LNCaP clone FGC (cell line): ENCODE measurements at regions not wholly inside any gene's neighbourhood (a gene's known extent, or its start where the extent isn't known, plus 50 kb on each side); places are given as distances from the start of the nearest gene placed in this dataset.

ENCODE experiments used
- DNase-seq: peaks from one replicate; pipeline ENCODE4 v3.0.0-alpha.2; 2011; ENCODE audit warnings: low read depth
- H3K4me3 ChIP-seq: 2 replicates; pipeline ENCODE4 v1.5.1; 2011; ENCODE audit warnings: mild to moderate bottlenecking, low read depth, low read length, control low read depth
- TF ChIP-seq, protein P1 (sequence below): IDR thresholded peaks from 2 replicates; pipeline ENCODE4 v1.5.1; 2012; ENCODE audit warnings: mild to moderate bottlenecking; ENCODE audit not compliant: control insufficient read depth, insufficient read depth; ENCODE audit errors: extremely low read depth

DNA sequence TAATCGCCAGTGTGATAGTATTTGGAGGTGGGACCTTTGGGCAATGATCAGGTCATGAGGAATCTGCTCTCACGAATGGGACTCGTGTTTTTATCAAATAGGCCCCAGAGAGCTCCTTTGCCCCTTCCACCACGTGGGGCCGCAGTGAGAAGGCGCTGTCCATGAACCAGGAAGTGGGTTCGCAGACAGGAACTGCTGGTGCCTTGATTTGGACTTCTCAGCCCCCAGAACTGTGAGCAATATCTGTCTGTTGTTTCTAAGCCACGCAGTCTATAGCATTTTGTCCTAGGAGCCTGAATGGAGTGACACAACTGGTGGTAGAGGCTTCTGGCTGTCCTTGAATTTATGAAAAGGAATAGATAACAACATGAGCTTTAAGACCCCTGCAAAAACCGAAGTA, 111.2 kb upstream of the HDAC4 start:
- TF ChIP-seq, protein P1, sequence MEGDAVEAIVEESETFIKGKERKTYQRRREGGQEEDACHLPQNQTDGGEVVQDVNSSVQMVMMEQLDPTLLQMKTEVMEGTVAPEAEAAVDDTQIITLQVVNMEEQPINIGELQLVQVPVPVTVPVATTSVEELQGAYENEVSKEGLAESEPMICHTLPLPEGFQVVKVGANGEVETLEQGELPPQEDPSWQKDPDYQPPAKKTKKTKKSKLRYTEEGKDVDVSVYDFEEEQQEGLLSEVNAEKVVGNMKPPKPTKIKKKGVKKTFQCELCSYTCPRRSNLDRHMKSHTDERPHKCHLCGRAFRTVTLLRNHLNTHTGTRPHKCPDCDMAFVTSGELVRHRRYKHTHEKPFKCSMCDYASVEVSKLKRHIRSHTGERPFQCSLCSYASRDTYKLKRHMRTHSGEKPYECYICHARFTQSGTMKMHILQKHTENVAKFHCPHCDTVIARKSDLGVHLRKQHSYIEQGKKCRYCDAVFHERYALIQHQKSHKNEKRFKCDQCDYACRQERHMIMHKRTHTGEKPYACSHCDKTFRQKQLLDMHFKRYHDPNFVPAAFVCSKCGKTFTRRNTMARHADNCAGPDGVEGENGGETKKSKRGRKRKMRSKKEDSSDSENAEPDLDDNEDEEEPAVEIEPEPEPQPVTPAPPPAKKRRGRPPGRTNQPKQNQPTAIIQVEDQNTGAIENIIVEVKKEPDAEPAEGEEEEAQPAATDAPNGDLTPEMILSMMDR: no peak
- no peak overlapping the region for H3K4me3 ChIP-seq
- no peak for DNase-seq

DNA sequence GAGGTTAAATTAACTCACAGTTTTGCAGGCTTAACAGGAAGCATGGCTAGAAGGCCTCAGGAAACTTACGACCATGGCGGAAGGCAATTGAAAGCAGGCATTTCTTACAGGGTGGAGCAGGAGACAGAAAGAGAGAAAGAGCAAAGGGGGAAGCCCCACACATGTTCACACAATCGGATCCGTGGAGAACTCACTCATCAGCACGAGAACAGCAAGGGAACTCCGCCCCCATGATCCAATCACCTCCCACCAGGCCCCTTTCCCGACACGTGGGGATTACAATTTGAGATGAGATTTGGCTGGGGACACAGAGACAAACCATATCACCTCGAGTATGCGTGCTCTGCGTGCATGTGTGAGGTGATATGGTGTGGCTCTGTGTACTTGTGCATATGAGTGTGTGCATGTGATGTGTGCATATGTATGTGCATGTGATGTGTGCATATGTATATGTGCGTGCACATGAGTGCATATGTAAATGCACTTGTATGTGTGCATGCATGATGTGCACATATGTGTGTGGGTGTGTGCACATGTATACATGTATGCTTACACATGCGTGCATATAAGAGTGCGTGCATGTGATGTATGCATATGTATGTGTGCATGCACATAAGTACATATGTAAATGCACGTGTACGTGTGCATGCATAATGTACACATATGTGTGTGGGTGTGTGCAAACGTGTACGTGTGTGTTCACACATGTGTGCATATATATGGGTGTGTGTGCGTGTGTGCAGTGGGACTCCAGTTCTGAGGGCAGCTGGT, 108.7 kb upstream of the HDAC4 start:
- DNase-seq: no peak
- no peak overlapping the region for H3K4me3 ChIP-seq
- TF ChIP-seq, protein P1: no peak

DNA sequence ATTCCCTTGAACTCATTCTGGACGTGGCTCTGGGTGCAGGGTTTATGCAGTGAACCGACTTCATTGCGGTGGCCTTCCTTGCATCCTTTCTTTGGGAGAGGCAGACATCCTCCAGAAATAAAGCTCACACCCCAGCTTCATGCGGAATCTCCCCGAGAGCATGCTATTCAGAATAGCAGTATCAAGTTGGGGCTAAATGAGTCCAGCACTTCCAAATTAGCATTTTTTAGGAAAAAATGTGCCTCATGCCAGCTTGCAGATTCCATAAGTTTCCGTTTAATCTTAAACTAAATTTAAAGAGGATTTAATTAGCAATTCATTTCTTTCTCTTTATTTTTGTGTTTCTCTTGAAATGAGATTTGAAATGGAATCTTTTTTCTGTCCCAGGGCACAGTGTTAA, 107.4 kb upstream of the HDAC4 start:
- no peak for DNase-seq
- TF ChIP-seq, protein P1: no peak
- H3K4me3 ChIP-seq: no peak overlapping the region

DNA sequence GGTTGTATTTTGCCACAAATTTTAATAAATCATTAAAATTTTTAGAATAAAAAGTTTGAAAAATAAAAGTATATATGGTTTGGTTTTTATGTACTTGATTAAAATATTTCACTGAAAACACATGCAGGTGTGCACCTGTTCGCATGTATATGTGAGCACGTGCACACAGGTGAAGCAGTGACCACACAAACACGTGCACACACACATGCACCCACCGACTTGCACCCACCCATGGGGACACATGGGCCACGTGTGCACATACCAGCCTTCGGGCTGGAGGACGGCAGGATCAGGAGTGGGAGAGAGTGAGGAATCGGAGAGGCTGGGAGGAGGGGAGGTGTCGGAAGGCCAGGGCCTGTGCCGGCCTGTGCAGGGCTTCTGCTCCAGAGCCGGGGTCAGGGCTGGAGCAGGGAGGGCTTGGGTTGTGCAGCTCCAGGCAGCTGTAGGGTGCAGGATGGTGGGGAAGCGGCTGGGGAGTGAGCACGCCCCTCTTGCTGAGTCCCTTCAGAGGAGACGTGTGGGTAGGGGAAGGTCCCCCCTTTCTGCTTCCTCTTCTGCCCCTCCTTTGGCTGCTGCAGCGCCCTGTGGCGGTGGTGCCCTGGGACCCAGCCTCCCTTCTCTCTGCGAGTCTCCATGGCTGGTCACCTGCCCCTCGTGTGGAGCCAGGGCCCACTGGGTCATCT, 106.9 kb upstream of the HDAC4 start:
- TF ChIP-seq, protein P1: no peak
- no peak for DNase-seq
- no peak overlapping the region for H3K4me3 ChIP-seq

DNA sequence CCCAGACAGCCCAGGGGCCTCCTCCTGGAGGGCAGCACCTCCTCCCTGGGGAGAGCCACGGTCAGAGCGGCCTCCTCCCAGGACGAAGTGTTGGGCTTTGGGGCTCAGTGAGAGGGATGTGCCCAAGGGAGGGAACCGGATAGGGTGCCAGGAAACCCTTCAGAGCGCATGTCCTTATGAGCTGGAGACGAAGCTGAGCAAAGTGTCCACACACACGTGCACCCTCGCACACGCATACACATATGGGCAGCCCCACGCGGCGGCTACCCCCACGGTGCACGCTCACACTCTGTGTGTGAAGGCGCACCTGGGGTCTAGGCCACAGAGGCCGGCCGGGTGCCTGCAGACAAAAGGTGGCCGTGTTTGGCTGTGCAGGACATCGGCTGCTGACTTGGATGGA, 106.1 kb upstream of the HDAC4 start:
- no peak for DNase-seq
- TF ChIP-seq, protein P1: no peak
- no peak overlapping the region for H3K4me3 ChIP-seq

DNA sequence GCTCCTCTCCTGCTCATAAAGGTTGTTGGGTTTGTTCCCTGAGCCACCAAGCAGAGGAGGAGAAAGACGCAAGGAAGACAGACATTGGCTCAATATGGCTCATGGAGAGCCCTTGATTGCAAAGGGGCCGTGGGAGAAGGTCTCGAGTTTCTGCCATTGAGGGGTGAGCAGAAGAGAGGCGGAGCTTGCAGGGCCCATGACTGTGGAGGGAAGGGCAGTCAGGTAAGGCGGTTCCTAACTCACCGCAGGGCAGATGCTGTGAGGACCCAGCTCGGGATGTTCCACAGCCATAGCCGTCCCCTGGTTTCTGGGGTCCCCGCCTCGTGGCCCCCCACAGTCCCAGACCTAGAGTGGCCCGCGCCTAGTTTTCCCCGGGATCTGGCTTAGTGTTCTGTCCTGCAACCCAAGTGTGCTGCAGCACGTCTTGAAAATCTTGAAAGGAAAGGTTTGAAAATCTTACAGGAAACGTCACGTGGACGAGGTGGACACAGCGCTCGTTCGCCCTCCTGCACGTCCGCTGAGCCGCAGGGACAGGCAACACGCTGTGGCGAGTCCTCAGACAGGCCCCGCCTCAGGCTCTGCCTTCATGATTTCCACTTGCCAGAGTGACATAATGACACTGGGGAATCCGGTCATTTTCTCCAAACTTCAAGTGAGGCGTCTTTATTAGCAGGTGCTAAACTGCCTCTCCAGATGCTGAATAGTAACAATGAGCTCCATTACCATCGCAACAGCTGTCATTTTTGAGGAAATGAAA, 105.5 kb upstream of the HDAC4 start:
- no peak overlapping the region for H3K4me3 ChIP-seq
- no peak for DNase-seq
- TF ChIP-seq, protein P1: no peak
